ENCODE measurements at regions not wholly inside any gene's neighbourhood (a gene's known extent, or its start where the extent isn't known, plus 50 kb on each side); places are given as distances from the start of the nearest gene placed in this dataset.

DNA sequence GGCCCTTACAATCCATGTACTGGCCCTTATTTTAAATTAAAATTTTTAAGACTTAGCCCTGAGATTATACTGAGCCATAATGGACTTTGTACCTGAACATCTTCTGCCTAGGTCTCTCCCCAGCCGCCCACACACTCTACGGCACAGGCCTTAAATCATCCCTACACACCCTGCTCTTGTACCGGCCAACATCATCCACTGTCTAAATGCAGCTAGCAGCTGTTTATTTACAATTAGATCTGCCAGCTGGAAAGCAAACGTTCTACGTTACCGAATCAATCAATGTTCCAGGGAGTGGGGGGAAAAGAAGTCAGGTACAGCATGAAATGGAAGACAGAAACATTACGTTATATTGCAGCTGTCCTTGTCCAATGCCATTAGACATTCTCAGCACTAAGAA, 88.4 kb upstream of the GRAMD2B start:
- Mint-ChIP-seq H3K27ac (no peak overlapping the region), H3K4me1 (ENCODE audit: low read depth) (no peaks in the 10 kb centered on the region), H3K36me3 (ENCODE audit: insufficient read depth in 2 of 2) (no peaks in the 10 kb centered on the region), H3K27me3 (ENCODE audit: low read depth) (peaks cover 6% of the 10 kb centered on the region), H3K9me3 (no peaks in the 10 kb centered on the region), H3K4me3 (no peak overlapping the region)
- no peak for ATAC-seq (replicated peaks in 1 of 2)
- no peak for DNase-seq

DNA sequence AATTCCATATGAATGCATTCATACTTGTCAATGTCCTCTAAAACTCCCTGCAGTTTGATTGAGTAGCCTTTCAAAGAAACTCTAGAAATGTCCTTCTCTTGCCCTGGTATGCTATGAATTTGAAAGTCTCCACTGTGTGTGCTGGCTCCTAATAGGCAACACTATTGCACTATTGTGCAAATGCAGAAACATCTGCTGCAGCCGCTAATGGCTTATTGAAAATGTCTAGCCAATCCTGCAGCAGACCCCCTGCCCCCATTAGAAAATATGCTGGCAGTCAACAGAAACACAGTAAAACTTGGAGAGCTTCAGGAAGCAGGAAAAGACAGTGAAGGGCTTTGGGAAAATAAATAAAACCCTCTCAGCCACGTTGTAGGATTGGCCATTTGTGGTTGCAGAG, 87.3 kb upstream of the GRAMD2B start:
- Mint-ChIP-seq H3K36me3 (ENCODE audit: insufficient read depth in 2 of 2) (no peaks in the 10 kb centered on the region), H3K27ac (no peak overlapping the region), H3K27me3 (ENCODE audit: low read depth) (peaks cover 6% of the 10 kb centered on the region), H3K4me3 (no peak overlapping the region), H3K9me3 (no peaks in the 10 kb centered on the region), H3K4me1 (ENCODE audit: low read depth) (no peaks in the 10 kb centered on the region)
- DNase-seq, result no peak
- no peak for ATAC-seq (replicated peaks in 1 of 2)

DNA sequence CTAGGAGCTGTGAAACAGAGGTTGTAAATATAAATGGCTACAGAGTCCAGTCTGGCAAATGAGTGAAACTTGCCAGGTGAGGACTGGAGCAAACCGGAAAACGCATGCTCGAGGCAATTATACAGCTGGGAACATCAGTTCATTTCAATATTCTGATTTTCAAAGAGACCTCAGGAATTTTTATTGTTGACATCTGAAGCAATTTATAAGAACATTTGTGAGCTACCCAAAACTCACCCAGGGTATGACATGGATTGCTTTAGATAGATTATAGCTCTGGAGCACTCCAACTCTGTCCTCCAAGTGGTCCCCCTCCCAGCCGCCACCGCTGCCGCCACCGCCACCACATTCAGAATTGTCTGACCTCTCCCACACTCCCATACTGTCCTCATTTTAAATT, 84.6 kb upstream of the GRAMD2B start:
- Mint-ChIP-seq H3K27ac (peak overlapping the region; percentile 77), H3K4me1 (ENCODE audit: low read depth) (no peaks in the 10 kb centered on the region), H3K36me3 (ENCODE audit: insufficient read depth in 2 of 2) (no peaks in the 10 kb centered on the region), H3K9me3 (no peaks in the 10 kb centered on the region), H3K27me3 (ENCODE audit: low read depth) (peaks cover 12% of the 10 kb centered on the region), H3K4me3 (no peak overlapping the region)
- ATAC-seq (replicated peaks in 1 of 2) (no peak), DNase-seq (no peak)

DNA sequence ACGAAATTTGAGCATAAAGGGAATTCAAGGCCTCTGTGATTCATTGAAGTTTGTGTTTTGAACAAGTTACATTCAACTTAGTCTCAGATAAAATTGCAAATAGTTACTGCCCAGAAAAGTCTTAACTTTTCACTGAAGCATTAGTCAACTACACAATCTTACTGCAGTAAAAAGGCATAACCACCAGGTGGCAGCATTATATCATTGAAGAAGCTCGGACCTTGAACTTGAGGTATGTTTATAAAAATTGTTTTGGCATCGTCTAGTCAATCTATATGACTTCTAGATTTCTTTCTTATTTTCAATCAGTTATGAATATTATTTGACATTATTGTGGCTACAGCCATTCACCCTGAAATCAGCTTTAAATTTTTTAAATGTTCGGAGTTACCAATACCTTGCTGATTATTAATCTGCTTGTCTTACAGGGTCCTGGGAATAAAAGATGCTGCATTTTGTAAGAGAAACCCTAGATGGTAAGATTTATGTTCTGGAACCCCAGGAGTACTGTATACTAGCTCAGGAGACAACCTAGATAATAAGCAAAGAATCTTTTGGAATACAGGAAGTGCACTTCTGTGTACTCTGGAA, 83.9 kb upstream of the GRAMD2B start:
- Mint-ChIP-seq H3K9me3 (no peaks in the 10 kb centered on the region), H3K4me3 (no peak overlapping the region), H3K4me1 (ENCODE audit: low read depth) (no peaks in the 10 kb centered on the region), H3K27me3 (ENCODE audit: low read depth) (peaks cover 16% of the 10 kb centered on the region), H3K27ac (peak overlapping the region; percentile 77), H3K36me3 (ENCODE audit: insufficient read depth in 2 of 2) (no peaks in the 10 kb centered on the region)
- peak in 1 of 2 donors; percentile 26 for ATAC-seq (replicated peaks in 1 of 2)
- peak; percentile 45 to 61 for DNase-seq

DNA sequence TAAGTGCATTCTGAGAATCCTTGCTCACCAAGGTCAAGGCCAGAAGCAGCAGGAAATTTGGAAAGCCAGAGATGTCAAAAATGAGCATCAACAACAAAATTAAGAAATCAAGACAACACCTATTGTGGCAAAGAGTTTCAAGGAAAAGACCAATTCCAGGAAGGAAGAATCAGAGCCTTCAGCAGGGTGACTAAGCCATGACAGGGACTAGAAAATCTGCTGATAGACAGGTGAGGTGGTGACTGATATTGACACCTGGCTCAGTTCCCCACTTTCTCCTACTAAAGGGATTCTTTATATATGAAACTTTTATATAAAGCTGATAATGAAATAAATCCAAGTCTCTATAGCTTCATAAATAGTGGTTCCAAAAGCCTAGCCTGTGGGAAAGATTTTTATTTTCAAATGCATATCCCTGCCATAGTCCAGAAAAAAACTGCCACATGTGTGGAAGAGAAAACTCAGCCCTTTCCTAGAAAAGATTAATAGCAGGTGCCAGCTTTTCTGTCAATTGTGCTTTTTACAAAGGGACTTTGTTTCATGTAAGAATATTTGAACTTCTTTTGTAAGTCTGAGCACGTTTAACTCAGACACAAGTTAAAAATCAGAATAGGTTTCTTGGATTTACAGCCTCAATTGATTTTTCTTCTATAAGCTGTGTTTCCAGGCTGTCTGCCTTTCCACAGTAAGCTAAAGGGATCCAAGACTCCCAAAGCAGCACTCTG, 81.1 kb upstream of the GRAMD2B start:
- no peaks in the 10 kb centered on the region for H3K36me3 Mint-ChIP-seq (ENCODE audit: insufficient read depth in 2 of 2)
- no peaks in the 10 kb centered on the region for H3K4me1 Mint-ChIP-seq (ENCODE audit: low read depth)
- H3K9me3 Mint-ChIP-seq, result no peaks in the 10 kb centered on the region
- H3K4me3 Mint-ChIP-seq, result no peak overlapping the region
- H3K27ac Mint-ChIP-seq, result no peak overlapping the region
- ATAC-seq (replicated peaks in 1 of 2), result no peak
- no peak for DNase-seq
- H3K27me3 Mint-ChIP-seq (ENCODE audit: low read depth), result peaks cover 33% of the 10 kb centered on the region

DNA sequence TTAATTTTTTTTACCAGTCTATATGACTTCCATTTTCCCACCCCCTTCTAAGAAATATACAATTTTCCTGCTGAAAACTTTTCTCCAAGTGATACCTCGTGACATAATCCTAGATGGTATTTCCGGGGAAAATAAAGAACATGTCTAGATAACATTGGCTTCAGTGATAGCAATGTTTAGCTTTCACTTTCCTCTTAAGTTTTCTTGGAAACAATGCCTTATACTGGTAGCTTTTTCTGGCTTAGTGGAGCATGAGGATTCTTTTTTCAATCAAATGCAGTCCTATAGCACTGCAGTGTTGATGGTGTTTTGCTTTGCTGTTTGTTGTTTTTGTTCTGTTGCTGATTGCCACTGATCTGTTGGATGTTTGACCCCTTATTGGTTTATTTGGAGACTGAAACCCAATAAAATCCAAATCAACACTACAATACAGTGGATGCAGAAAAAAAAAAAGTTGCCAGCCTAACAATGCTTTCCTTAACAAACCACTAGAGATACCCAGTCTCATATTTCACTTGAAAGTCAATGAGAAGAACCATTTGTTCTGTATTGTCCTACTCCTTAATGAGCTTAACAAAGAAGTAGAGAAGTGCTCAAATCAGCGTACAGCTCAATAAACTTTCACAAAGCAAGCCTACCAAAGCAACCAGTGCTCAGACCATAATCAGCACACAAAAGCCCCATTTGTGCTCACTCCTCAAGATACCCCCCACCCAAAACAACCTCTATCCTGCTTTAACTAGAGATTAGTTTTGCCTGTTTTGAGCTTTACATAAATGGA, 74.2 kb upstream of the GRAMD2B start:
- no peak overlapping the region for H3K27ac Mint-ChIP-seq
- no peak overlapping the region for H3K4me3 Mint-ChIP-seq
- H3K27me3 Mint-ChIP-seq (ENCODE audit: low read depth), result peaks cover 29% of the 10 kb centered on the region
- no peak for DNase-seq
- H3K36me3 Mint-ChIP-seq (ENCODE audit: insufficient read depth in 2 of 2), result no peaks in the 10 kb centered on the region
- H3K4me1 Mint-ChIP-seq (ENCODE audit: low read depth), result peaks cover 2% of the 10 kb centered on the region
- H3K9me3 Mint-ChIP-seq, result no peaks in the 10 kb centered on the region
- ATAC-seq (replicated peaks in 1 of 2), result no peak

DNA sequence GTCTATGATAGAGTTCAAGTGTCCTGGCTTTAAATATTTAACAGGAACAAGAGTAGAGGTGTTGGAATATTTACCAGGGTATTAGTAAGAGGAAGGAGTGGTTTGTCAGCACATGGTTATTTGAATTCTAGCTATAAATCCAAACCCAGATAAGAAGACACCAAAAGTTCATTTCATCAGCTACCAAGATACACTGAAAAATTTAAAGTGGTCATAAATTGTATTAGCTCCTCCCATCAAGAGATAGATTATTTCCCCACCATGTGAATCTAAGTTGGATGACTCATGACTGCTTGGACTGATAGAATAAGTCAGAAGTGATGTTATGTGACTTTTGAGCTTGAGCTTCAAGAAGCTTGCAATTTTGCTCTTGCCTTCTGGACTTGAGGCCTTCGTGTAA, 72.1 kb upstream of the GRAMD2B start:
- DNase-seq, result no peak
- H3K4me1 Mint-ChIP-seq (ENCODE audit: low read depth), result peaks cover 15% of the 10 kb centered on the region
- no peak for ATAC-seq (replicated peaks in 1 of 2)
- no peak overlapping the region for H3K27ac Mint-ChIP-seq
- no peak overlapping the region for H3K4me3 Mint-ChIP-seq
- no peaks in the 10 kb centered on the region for H3K36me3 Mint-ChIP-seq (ENCODE audit: insufficient read depth in 2 of 2)
- H3K9me3 Mint-ChIP-seq, result no peaks in the 10 kb centered on the region
- peaks cover 10% of the 10 kb centered on the region for H3K27me3 Mint-ChIP-seq (ENCODE audit: low read depth)

DNA sequence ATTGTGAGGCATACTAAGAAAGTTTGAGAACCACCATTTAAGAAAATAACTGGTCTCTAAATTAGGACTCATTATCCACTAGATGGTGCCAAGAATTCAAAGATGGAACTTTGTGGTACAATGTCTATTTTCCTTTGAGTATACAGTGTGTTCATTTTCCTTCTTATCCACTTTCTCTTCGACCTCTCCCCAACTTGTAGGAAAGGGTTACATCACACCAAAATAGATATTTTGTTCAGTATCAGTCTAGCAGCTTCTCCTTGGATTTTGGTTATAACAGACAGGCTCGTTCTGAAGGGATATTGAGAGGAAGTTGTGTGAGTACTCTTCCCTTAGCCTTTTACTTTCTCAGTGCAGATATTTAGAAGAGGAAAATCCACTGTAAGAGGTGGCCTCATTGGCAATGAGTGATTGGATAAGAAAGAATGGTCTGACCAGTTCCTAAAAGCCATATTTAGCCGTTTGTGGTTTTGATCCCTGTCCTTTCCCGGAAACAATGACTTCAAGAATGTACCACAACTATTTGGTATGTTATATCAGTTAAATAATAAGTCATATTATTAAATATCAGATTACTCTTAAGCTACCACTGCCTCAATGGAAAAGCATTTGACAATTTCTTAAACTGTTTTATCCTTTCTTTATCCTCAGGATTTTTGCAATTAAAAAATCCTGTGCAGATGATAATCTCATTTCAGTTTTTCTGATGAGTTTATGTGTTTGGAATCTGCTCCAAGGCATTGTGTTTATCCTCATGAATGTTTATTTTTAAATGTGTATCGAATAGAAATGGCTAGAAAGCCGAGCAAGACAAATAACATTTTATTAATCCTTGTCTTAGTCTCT, 69.0 kb upstream of the GRAMD2B start:
- Mint-ChIP-seq H3K4me1 (ENCODE audit: low read depth) (peaks cover 15% of the 10 kb centered on the region), H3K36me3 (ENCODE audit: insufficient read depth in 2 of 2) (no peaks in the 10 kb centered on the region), H3K27ac (peak overlapping the region; percentile 53), H3K27me3 (ENCODE audit: low read depth) (no peaks in the 10 kb centered on the region), H3K4me3 (peak overlapping the region; percentile 59 to 72), H3K9me3 (no peaks in the 10 kb centered on the region)
- DNase-seq, result no peak
- ATAC-seq (replicated peaks in 1 of 2), result peak; percentile 66 to 70

DNA sequence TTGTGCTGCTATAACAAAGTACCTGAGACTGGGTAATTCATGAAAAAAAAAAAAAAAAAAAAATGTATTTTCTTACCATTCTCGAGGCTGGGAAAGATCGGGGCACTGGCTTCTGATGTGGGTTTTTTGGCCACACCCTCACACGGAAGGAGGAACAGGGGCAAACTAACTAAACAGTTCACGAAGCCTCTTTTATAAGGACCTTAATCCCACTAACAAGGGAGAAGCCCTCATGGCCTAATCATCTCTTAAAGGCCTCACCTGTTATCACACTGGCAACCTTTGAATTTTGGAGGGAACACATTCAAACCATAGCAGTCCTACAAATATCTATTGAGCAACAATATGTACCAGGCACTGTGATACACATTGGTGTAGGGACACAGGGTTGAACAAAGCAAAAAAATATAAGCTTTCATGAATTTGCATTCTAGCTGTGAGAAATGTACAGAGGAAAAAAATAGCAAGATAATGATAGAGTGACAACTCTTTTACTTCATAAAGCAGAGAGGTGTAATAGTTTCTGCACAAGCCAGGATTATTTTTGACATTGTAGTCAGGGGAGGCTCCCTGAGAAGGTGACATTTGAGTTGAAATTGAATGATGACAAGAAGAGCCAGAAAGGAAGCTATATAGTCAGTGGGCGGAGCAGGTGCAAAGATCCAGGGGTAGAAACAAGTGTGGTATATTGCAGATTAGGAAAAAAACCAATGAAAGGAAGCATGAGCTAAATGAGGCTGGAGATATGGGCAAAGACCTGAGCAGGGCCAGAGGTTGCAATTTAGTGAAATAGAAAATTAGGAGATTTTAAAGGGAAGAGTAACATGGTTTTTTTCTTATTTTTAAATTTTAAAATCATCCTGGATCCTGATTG, 68.1 kb upstream of the GRAMD2B start:
- ATAC-seq (replicated peaks in 1 of 2), result no peak
- DNase-seq, result no peak
- Mint-ChIP-seq H3K27ac (no peak overlapping the region), H3K4me3 (no peak overlapping the region), H3K4me1 (ENCODE audit: low read depth) (peaks cover 15% of the 10 kb centered on the region), H3K36me3 (ENCODE audit: insufficient read depth in 2 of 2) (no peaks in the 10 kb centered on the region), H3K9me3 (no peaks in the 10 kb centered on the region), H3K27me3 (ENCODE audit: low read depth) (no peaks in the 10 kb centered on the region)

DNA sequence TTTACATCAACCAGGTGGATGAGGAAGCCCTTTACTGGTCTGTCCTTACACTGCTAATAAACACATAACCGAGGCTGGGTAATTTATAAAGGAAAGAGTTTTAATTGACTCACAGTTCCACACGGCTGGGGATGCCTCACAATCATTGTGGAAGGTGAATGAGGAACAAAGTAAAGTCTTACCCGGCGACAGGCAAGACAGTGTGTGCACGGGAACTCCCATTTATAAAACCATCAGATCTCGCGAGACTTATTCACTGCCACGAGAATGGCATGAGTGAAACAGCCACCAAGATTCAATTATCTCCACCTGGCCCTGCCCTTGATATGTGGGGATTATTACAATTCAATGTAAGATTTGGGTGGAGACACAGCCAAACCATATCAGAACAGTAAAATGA, 67.3 kb upstream of the GRAMD2B start:
- Mint-ChIP-seq H3K4me3 (no peak overlapping the region), H3K9me3 (no peaks in the 10 kb centered on the region), H3K4me1 (ENCODE audit: low read depth) (peaks cover 15% of the 10 kb centered on the region), H3K36me3 (ENCODE audit: insufficient read depth in 2 of 2) (no peaks in the 10 kb centered on the region), H3K27me3 (ENCODE audit: low read depth) (no peaks in the 10 kb centered on the region), H3K27ac (no peak overlapping the region)
- ATAC-seq (replicated peaks in 1 of 2) (no peak), DNase-seq (no peak)

DNA sequence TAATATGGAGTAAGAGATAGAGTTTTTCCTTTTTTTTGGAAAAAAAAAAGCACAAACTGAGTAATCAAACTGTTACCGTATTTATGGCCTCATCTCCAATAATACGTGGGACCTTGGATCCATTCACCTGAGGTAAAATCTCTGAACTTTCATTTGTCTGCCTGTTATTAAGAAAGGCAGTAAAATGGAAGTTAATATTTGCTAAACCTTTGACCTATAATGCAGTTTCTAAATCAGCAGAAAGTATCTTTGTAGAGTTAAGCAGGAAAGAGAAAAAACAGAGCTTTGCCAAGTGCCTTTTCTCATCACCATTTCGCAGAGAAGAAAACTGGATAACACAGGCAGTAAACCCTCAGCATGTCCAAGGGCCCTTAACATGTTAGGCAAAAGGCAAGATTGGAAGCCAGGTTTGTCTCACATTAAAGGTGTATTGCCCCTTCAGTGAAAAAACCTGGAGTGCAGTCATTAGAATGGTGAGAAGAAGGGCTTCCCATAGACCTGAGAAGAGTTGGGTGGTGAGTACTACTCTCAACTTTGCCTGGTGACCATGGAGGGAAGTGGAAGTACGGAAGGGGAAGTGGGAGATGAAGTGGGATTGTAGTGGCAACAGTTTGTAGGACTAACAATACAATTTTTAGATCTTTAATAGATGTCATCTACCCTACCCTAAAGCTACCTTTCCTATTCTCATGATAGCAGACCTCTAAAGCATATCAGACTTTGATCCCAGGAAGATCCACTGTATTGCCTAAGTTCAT, 65.4 kb upstream of the GRAMD2B start:
- DNase-seq, result no peak
- Mint-ChIP-seq H3K4me3 (no peak overlapping the region), H3K4me1 (ENCODE audit: low read depth) (peaks cover 15% of the 10 kb centered on the region), H3K36me3 (ENCODE audit: insufficient read depth in 2 of 2) (no peaks in the 10 kb centered on the region), H3K9me3 (no peaks in the 10 kb centered on the region), H3K27ac (no peak overlapping the region), H3K27me3 (ENCODE audit: low read depth) (no peaks in the 10 kb centered on the region)
- no peak for ATAC-seq (replicated peaks in 1 of 2)

DNA sequence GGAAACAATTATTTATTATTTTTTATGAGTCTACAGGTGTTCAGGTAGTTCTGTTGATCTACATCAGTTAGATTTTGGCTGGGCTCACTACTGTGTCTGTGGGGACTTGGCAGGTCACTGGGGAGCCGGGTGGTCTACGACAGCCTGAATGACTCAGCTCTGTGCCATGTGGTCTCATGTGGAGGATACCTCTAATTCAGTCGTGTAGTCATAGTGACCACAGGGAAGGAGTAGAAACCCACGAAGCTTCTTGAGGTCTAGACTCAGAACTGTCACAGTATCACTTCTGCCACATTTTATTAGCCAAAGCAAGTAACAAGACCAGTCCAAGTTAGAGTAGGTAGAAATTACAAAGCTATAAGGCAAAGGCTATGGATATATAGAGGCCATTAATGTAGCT, 64.7 kb upstream of the GRAMD2B start:
- Mint-ChIP-seq H3K27ac (no peak overlapping the region), H3K9me3 (no peaks in the 10 kb centered on the region), H3K27me3 (ENCODE audit: low read depth) (no peaks in the 10 kb centered on the region), H3K4me1 (ENCODE audit: low read depth) (peaks cover 15% of the 10 kb centered on the region), H3K36me3 (ENCODE audit: insufficient read depth in 2 of 2) (no peaks in the 10 kb centered on the region), H3K4me3 (no peak overlapping the region)
- ATAC-seq (replicated peaks in 1 of 2) (peak; percentile 71 to 81), DNase-seq (peak in 1 of 2 donors; percentile 10)
